ENCODE measurements at regions not wholly inside any gene's neighbourhood (a gene's known extent, or its start where the extent isn't known, plus 50 kb on each side); places are given as distances from the start of the nearest gene placed in this dataset.

- DNase-seq, result no peak
These were observed 275.7 kb downstream of the NEDD1 start for GRCh38 chr12:97182769-97183168.

- DNase-seq, result no peak
These were observed 277.2 kb downstream of the NEDD1 start for GRCh38 chr12:97184127-97184773.

GRCh38 chr12:97185567-97185966, 277.0 kb upstream of the RMST start:
- no peak for DNase-seq

- no peak for DNase-seq
These were observed 268.1 kb upstream of the RMST start for GRCh38 chr12:97194546-97194945.

- no peak for DNase-seq
These were observed 262.4 kb upstream of the RMST start for GRCh38 chr12:97200181-97200580.

- DNase-seq, result no peak
These were observed 259.2 kb upstream of the RMST start for GRCh38 chr12:97203408-97203807.

- no peak for DNase-seq
These were observed 252.6 kb upstream of the RMST start for GRCh38 chr12:97209997-97210396.

GRCh38 chr12:97211416-97211930, 251.1 kb upstream of the RMST start:
- no peak for DNase-seq

GRCh38 chr12:97216848-97217247, 245.8 kb upstream of the RMST start:
- DNase-seq, result no peak

GRCh38 chr12:97222391-97222790, 240.2 kb upstream of the RMST start:
- no peak for DNase-seq

GRCh38 chr12:97223419-97223818, 239.2 kb upstream of the RMST start:
- no peak for DNase-seq

- no peak for DNase-seq
These were observed 233.6 kb upstream of the RMST start for GRCh38 chr12:97229004-97229403.

GRCh38 chr12:97235102-97235501, 227.5 kb upstream of the RMST start:
- no peak for DNase-seq

- no peak for DNase-seq
These were observed 216.2 kb upstream of the RMST start for GRCh38 chr12:97246368-97246767.

GRCh38 chr12:97250483-97250882, 212.1 kb upstream of the RMST start:
- DNase-seq, result no peak

GRCh38 chr12:97257726-97258125, 204.9 kb upstream of the RMST start:
- DNase-seq, result no peak

- DNase-seq, result no peak
These were observed 203.5 kb upstream of the RMST start for GRCh38 chr12:97259098-97259497.

GRCh38 chr12:97260786-97261185, 201.8 kb upstream of the RMST start:
- DNase-seq, result no peak

GRCh38 chr12:97267166-97267565, 195.4 kb upstream of the RMST start:
- no peak for DNase-seq

GRCh38 chr12:97267594-97268202, 194.9 kb upstream of the RMST start:
- DNase-seq, result no peak

- no peak for DNase-seq
These were observed 190.1 kb upstream of the RMST start for GRCh38 chr12:97272471-97272870.

GRCh38 chr12:97274386-97274785, 188.2 kb upstream of the RMST start:
- DNase-seq, result no peak

- DNase-seq, result no peak
These were observed 187.3 kb upstream of the RMST start for GRCh38 chr12:97275256-97275655.

- DNase-seq, result no peak
These were observed 186.6 kb upstream of the RMST start for GRCh38 chr12:97275728-97276590.
